C4-2B (cell line): ENCODE measurements at regions not wholly inside any gene's neighbourhood (a gene's known extent, or its start where the extent isn't known, plus 50 kb on each side); places are given as distances from the start of the nearest gene placed in this dataset.

Experiments used
- H3K27ac ChIP-seq: fragments of 450-650 bp; 2 replicates; pipeline ENCODE4 v1.5.1; 2017
- ZFX ChIP-seq: fragments of 450-650 bp; IDR thresholded peaks from 2 replicates; pipeline ENCODE4 v1.6.1; 2017
- TF ChIP-seq, protein P1 (sequence below): fragments of 450-650 bp; conservative IDR thresholded peaks from 2 replicates; pipeline ENCODE4 v1.5.1; 2017; ENCODE audit warnings: mild to moderate bottlenecking

DNA sequence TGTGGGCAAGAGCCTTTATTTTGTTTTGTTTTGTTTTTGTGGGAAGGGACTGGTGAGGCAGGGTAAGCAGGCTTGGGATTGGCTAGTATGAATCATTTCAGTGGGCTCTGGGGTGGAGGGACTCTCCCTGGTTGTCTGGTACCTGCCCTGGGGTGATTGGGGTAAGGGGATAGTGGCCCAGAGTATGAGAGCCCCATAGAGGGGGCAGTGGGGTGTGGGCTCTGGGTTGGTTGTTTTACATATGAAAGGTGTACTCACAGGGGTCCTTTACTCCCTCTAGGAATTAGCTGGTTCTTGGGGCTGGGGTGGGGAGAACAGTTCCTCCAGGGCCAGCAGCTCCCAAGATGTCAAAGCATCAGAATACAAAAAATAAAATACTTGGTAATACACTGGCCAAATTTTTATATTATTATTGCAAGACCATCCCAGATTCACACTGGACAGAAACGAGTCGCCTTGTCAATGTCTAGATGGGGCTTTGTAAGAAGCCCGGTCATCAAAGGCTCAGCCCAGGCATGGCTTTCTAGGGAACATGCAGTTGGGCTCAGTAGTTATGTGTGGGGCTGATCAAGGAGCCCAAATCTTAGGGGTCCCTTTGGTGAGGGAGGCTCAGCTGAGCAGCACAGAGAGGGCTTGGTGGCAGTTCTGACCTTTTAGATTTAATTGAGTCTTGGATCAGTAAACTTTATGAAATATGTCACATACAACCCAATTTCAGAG lies 190.5 kb downstream of the NXNL2 start:
- no peak for TF ChIP-seq ZFX
- TF ChIP-seq, protein P1, sequence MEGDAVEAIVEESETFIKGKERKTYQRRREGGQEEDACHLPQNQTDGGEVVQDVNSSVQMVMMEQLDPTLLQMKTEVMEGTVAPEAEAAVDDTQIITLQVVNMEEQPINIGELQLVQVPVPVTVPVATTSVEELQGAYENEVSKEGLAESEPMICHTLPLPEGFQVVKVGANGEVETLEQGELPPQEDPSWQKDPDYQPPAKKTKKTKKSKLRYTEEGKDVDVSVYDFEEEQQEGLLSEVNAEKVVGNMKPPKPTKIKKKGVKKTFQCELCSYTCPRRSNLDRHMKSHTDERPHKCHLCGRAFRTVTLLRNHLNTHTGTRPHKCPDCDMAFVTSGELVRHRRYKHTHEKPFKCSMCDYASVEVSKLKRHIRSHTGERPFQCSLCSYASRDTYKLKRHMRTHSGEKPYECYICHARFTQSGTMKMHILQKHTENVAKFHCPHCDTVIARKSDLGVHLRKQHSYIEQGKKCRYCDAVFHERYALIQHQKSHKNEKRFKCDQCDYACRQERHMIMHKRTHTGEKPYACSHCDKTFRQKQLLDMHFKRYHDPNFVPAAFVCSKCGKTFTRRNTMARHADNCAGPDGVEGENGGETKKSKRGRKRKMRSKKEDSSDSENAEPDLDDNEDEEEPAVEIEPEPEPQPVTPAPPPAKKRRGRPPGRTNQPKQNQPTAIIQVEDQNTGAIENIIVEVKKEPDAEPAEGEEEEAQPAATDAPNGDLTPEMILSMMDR = no peak
- no peak overlapping the region for H3K27ac ChIP-seq

DNA sequence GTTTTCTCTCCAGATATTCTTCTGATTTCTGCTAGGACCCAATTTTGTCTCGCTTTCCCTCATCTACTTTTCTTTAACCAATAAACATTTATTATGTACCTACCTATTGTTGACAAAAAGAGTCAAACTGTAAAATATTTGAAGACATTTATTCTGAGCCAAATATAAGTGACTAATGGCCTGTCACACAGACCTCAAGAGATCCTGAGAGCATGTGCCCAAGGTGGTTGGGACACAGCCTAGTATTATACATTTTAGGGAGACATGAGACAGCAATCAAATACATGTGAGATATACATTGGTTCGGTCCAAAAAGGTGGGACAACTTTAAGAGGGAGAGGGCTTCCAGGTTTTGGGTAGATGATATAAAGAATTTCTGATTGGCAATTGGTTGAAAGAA lies 191.8 kb downstream of the NXNL2 start:
- TF ChIP-seq ZFX = no peak
- TF ChIP-seq, protein P1 = no peak
- H3K27ac ChIP-seq = no peak overlapping the region

DNA sequence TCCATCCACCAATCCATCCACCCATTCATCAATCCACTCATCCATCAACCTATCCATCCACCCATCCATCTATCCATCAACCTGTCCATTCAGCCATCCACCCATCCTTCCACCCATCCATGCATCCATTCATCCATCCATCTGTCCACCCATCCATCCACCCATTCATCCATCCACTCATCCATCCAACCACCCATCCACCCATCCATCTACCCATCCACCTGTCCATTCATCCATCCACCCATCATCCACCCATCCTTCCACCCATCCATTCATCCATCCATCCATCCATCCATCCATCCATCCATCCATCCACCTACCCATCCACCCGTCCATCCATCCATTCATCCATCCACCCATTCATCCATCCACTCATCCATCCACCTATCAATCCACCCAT lies 195.8 kb downstream of the NXNL2 start:
- no peak for TF ChIP-seq ZFX
- TF ChIP-seq, protein P1 = no peak

DNA sequence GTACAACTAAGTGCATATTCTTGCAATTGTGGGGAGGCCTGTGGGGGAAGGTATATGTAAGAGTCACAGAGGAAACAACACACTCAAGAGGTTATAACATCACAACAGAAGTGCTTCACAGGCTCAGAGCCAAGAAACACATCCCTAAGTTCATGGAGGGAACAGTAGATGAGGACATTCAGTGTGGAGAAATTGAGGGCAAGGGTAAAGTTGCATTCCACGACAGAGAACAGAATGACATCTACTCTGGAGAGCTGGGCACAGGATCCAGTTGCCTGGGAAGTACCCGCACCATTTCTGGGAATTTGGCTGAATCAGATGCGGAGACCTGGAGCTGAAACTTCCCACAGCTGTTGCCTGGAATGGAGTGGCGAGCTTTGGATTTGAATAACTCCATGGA lies 197.2 kb downstream of the NXNL2 start:
- TF ChIP-seq, protein P1 = no peak
- TF ChIP-seq ZFX = no peak
- H3K27ac ChIP-seq = no peak overlapping the region

More for the DNA sequence above, 195.8 kb downstream of the NXNL2 start:
- H3K27ac ChIP-seq = no peak overlapping the region

DNA sequence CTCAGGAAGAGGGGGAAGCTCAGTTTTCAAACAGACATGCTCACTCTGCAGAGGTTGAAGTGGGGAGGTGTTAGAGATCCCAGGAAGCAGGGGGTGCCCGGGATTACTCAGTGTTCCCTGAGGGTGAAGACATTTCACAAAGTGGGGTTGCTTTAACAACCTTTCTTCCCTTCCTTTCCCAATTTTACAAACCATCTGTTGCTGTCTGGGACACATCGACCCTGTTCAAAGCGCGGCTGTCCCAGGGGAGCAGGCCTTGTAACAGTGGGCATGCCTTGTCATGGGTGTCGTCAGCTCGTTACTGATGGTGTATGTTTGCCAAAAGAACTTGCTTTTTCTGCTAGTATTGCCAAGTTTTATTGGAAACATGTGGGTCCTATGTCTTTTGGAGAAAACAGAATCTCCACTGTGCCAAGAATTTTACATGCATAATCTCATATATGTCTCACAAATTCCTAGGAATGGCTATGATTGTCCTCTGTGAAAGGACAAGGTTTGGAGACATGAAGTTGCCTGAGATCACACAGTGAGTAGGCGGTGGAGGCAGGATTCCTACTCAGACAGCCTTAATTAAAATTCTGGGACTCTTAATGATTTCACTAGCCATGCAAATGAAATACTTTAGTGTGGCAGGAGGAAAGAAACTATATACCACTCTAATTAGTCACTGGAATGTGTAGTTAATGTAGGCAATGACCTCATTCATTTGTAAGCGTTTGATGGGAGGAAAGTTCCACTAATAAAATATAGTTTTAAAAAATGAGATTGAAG lies 198.9 kb downstream of the NXNL2 start:
- no peak overlapping the region for H3K27ac ChIP-seq
- TF ChIP-seq ZFX = no peak
- TF ChIP-seq, protein P1 = no peak

DNA sequence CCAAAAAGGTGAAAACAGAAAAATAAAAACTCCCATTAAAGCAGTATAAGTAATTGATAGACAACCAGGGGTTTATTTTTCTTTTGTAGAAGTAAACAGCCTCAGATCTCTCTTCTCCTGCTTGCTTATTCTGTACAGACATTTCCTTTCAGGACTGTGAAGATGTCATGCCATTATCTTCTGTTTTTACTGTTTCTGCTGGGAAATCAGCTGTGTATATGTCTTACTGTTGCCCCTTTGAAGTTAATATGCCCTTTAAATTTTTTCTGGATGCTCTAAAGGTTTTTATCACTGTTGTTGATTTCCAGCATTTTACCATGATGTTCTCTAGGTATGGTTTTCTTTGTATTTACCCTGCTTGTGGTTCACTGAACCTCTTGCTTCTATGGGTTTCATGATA lies 199.5 kb downstream of the NXNL2 start:
- TF ChIP-seq ZFX = no peak
- TF ChIP-seq, protein P1 = no peak
- no peak overlapping the region for H3K27ac ChIP-seq

DNA sequence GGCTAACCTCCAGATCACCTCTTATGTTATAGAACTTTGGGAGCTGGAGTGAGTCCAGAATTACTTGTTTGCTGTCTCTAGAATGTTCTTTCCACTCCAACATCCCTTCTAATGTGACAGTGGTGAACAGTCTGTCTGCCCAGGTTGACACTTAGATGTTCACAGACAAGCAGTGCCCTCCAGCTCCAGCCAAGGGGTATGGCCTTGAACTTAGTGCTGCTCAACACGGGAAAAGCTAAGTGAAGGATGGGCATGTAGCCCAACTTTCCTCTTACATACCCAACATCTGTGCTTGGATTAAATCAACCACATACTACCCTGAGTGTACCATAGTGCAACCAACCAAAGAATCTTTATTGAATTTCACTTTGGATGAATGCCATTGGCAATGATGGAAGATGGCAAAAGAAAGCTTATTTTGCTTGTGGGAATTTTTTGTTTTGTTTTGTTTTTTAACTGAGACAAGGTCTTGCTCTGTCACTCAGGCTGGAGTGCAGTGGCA lies 201.2 kb downstream of the NXNL2 start:
- no peak for TF ChIP-seq ZFX
- TF ChIP-seq, protein P1 = no peak
- no peak overlapping the region for H3K27ac ChIP-seq
